ENCODE measurements at regions not wholly inside any gene's neighbourhood (a gene's known extent, or its start where the extent isn't known, plus 50 kb on each side); places are given as distances from the start of the nearest gene placed in this dataset.
"Not testable (repeated sequence)": the region's sequence is repeated elsewhere in the genome, so short reads cannot be mapped to it uniquely, and the experiment has no call there.

- no peak for DNase-seq
These were observed 134.4 kb upstream of the TOP1 start for GRCh38 chr20:40894237-40894630.

GRCh38 chr20:40895182-40895581 lies 133.4 kb upstream of the TOP1 start:
- DNase-seq, result no peak

GRCh38 chr20:40896814-40897700 lies 131.6 kb upstream of the TOP1 start:
- no peak for DNase-seq

GRCh38 chr20:40899344-40899743 lies 129.3 kb upstream of the TOP1 start:
- DNase-seq, result no peak

GRCh38 chr20:40900666-40901215 lies 127.9 kb upstream of the TOP1 start:
- no peak for DNase-seq

GRCh38 chr20:40902661-40903060 lies 126.0 kb upstream of the TOP1 start:
- no peak for DNase-seq

DNA sequence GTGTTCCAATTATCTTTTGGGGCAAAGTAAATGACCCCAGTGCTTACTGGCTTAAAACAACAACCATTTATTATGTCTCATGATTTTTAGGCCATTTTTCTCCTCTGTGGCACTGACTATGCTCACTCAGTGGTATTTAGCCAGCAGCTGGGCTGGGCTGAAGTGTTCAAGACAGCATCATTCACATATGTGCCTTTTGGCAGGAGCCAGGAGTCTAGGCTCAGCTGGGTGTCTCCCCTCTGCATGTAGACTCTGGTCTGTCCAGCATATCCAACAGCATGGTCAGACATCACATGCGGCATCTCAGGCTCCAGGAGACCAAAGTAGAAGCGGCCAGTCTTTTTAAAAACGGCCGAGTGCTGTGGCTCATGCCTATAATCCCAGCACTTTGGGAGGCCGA lies 120.3 kb upstream of the TOP1 start:
- DNase-seq, result no peak

DNA sequence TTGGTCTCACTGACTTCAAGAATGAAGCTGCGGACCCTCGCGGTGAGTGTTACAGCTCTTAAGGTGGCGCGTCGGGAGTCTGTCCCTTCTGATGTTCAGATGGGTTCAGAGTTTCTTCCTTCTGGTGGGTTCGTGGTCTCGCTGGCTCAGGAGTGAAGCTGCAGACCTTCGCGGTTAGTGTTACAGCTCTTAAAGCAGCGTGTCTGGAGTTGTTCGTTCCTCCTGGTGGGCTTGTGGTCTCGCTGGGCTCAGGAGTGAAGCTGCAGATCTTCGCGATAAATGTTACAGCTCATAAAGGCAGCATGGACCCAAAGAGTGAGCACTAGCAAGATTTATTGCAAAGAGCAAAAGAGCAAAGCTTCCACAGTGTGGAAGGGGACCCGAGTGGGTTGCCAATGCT lies 119.1 kb upstream of the TOP1 start:
- DNase-seq, result not testable (repeated sequence)

DNA sequence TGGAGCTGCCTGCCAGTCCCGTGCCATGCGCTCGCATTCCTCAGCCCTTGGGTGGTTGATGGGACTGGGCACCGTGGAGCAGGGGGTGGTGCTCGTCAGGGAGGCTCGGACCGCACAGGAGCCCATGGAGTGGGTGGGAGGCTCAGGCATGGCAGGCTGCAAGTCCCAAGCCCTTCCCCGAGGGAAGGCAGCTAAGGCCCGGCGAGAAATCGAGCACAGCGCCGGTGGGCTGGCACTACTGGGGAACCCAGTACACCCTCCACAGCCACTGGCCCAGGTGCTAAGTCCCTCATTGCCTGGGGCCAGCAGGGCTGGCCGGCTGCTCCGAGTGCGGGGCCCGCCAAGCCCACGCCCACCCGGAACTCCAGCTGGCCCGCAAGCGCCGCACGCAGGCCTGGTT lies 118.2 kb upstream of the TOP1 start:
- not testable (repeated sequence) for DNase-seq

- DNase-seq, result not testable (repeated sequence)
These were observed 117.5 kb upstream of the TOP1 start for GRCh38 chr20:40911152-40911551.

- no peak for DNase-seq
These were observed 115.1 kb upstream of the TOP1 start for GRCh38 chr20:40913224-40914185.

GRCh38 chr20:40915756-40916155 lies 112.9 kb upstream of the TOP1 start:
- no peak for DNase-seq

- DNase-seq, result no peak
These were observed 112.3 kb upstream of the TOP1 start for GRCh38 chr20:40916276-40916675.

- no peak for DNase-seq
These were observed 108.3 kb upstream of the TOP1 start for GRCh38 chr20:40920291-40920690.

GRCh38 chr20:40922865-40923264 lies 105.8 kb upstream of the TOP1 start:
- DNase-seq, result no peak

- DNase-seq, result no peak
These were observed 102.7 kb upstream of the TOP1 start for GRCh38 chr20:40925829-40926510.

- DNase-seq, result no peak
These were observed 101.7 kb upstream of the TOP1 start for GRCh38 chr20:40926928-40927327.

DNA sequence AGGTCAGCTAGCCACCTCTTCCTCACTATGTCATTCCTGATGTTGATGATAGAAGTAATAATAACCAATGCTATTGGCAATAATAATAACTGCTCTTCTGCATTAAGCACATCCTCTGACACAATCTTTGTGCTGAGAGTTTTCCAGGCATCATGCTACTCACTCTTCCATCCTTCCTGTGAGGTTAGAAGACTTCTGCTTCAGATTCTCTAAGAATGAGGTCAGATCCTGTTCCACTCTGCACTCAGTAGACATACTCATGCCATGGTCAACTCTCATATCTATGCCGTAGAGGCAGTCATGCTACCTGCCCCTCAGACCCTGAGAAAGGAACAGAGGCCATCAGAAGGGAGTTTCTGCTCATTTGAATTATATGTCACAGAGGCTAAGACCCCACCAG lies 98.1 kb upstream of the TOP1 start:
- no peak for DNase-seq

DNA sequence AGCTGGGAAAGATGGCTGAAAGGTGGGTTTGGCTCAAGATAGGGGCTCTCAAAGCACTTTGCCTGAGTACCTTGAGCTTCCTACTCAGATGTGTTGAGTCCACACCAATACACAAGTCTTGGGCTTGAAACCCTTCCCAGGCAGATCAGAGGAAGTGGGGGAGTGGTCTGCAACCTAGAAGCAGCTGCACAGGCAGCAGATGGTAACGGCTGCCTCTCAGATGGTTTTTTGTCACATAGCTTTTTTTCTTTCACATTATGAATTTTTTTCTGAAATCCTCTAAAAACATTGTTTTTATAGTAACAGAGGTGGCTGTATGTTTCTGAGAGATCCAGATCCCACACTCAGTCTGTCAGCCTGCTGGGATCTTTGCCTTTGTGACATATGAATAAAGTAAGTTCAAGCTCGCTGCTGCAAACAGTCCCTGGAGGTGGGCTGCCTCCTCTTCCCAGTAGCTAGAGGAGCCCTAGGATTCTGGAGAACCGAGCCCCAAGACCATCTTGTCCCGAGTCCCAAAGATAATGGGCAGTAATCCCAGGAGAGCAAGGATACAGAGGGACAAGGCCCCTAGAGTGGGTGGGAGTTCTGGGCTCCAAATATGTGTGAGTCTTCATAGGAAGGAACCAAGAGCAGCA lies 97.1 kb upstream of the TOP1 start:
- DNase-seq, result no peak

DNA sequence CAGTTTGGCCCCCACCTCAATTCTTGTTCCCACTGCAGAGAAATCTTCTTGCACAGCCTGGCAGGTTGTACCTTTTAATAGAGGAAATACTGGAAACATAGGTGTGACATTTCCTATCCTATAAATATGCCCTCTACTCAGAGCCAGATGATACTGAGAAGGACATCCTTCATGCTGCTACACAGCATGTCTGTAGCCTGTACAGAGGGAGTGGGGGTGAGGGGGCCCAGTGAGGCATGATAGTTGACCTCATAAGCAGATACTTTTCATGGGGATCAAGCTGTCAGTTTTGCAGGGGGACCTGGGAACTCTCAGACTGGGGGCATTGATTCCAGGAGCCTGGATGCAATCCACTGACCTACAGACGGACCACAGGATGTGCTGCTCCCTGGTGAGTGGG lies 96.2 kb upstream of the TOP1 start:
- DNase-seq, result no peak

- DNase-seq, result no peak
These were observed 94.9 kb upstream of the TOP1 start for GRCh38 chr20:40933758-40934157.

GRCh38 chr20:40938020-40938419 lies 90.6 kb upstream of the TOP1 start:
- no peak for DNase-seq

Data from CD4-positive, alpha-beta T cell treated with Interleukin-15 for 1 hour (primary cell).